Neural cell (in vitro differentiated cells): ENCODE measurements at regions not wholly inside any gene's neighbourhood (a gene's known extent, or its start where the extent isn't known, plus 50 kb on each side); places are given as distances from the start of the nearest gene placed in this dataset.

ENCODE experiments used
- H2AFZ ChIP-seq: fragments of 200-600, 300-800 bp; sonication (generic), shearing (Covaris generic); 2 replicates; pipeline ENCODE4 v1.6.0; 2014; ENCODE audit warnings: low read depth, mild to moderate bottlenecking, antibody characterized with exemption, low read length, moderate library complexity
- H3F3A ChIP-seq: fragments of 200-600 bp; shearing (Covaris generic); 2 replicates; pipeline ENCODE4 v1.6.1; 2016; ENCODE audit warnings: mild to moderate bottlenecking, moderate library complexity, mixed read lengths, antibody characterized with exemption, low read length; ENCODE audit not compliant: insufficient read depth, poor library complexity, severe bottlenecking
- H3K27ac ChIP-seq: fragments of 200-600, 300-800 bp; sonication (generic), shearing (Covaris generic); 2 replicates; pipeline ENCODE4 v1.5.1; 2014; ENCODE audit warnings: mild to moderate bottlenecking, low read length, moderate library complexity
- H3K27me3 ChIP-seq: fragments of 300-800, 200-600 bp; sonication (generic), shearing (Covaris generic); 2 replicates; pipeline ENCODE4 v1.6.0; 2014; ENCODE audit warnings: mild to moderate bottlenecking, low read depth, low read length, moderate library complexity; ENCODE audit not compliant: insufficient read depth
- H3K36me3 ChIP-seq: fragments of 300-800, 200-600 bp; sonication (generic), shearing (Covaris generic); 2 replicates; pipeline ENCODE4 v1.5.1; 2014; ENCODE audit warnings: mild to moderate bottlenecking, antibody characterized with exemption, low read length, moderate library complexity; ENCODE audit not compliant: insufficient read depth
- H3K4me2 ChIP-seq: fragments of 300-800, 200-600 bp; sonication (generic), shearing (Covaris generic); 2 replicates; pipeline ENCODE4 v1.6.0; 2014; ENCODE audit warnings: mild to moderate bottlenecking, low read length
- H3K4me3 ChIP-seq: fragments of 300-800, 200-600 bp; sonication (generic), shearing (Covaris generic); 2 replicates; pipeline ENCODE4 v1.5.1; 2014; ENCODE audit warnings: mild to moderate bottlenecking, low read length, moderate library complexity
- H3K79me2 ChIP-seq: fragments of 200-600 bp; shearing (Covaris generic); replicated peaks from 2 replicates; pipeline ENCODE4 v1.6.0; 2014; ENCODE audit warnings: mild to moderate bottlenecking, low read length, moderate library complexity; ENCODE audit not compliant: insufficient read depth
- H3K9ac ChIP-seq: fragments of 300-800, 200-600 bp; sonication (generic), shearing (Covaris generic); 2 replicates; pipeline ENCODE4 v1.6.1; 2016; ENCODE audit warnings: mild to moderate bottlenecking, low read length, mixed read lengths
- H3K9me2 ChIP-seq: fragments of 200-600 bp; shearing (Covaris generic); 2 replicates; pipeline ENCODE4 v1.6.1; 2016; ENCODE audit warnings: mild to moderate bottlenecking, low read length, mixed read lengths; ENCODE audit not compliant: insufficient read depth
- H3K9me3 ChIP-seq: fragments of 200-600, 300-800 bp; sonication (generic), shearing (Covaris generic); 2 replicates; pipeline ENCODE4 v1.6.1; 2016; ENCODE audit warnings: mild to moderate bottlenecking, mixed run types, low read length, moderate library complexity, mixed read lengths
- H4K20me1 ChIP-seq: fragments of 200-600 bp; shearing (Covaris generic); 2 replicates; pipeline ENCODE4 v1.6.1; 2016; ENCODE audit warnings: mild to moderate bottlenecking, mixed run types; ENCODE audit not compliant: insufficient read depth
- CTCF ChIP-seq: fragments of 450-650 bp; IDR thresholded peaks from 2 replicates; pipeline ENCODE4 v1.5.1; 2014; ENCODE audit warnings: antibody characterized with exemption, mild to moderate bottlenecking, moderate library complexity; ENCODE audit not compliant: poor library complexity, severe bottlenecking
- EP300 ChIP-seq: fragments of 450-650 bp; conservative IDR thresholded peaks from 2 replicates; pipeline ENCODE4 v1.6.1; 2014; ENCODE audit warnings: antibody characterized with exemption, mild to moderate bottlenecking, moderate library complexity; ENCODE audit not compliant: poor library complexity, severe bottlenecking
- EZH2 ChIP-seq: fragments of 200-600, 300-800 bp; shearing (Covaris generic), sonication (generic); IDR thresholded peaks from 2 replicates; pipeline ENCODE4 v1.6.1; 2014; ENCODE audit warnings: antibody characterized with exemption, low read length, borderline replicate concordance, mild to moderate bottlenecking; ENCODE audit not compliant: insufficient read depth, poor library complexity, severe bottlenecking
- MXI1 ChIP-seq: fragments of 450-650 bp; conservative IDR thresholded peaks from 2 replicates; pipeline ENCODE4 v1.6.1; 2014; ENCODE audit warnings: antibody characterized with exemption, mild to moderate bottlenecking; ENCODE audit not compliant: poor library complexity, severe bottlenecking
- POLR2AphosphoS5 ChIP-seq: IDR thresholded peaks from 2 replicates; pipeline ENCODE4 v1.6.1; 2012
- RAD21 ChIP-seq: fragments of 450-650 bp; conservative IDR thresholded peaks from 2 replicates; pipeline ENCODE4 v1.6.1; 2014; ENCODE audit warnings: antibody characterized with exemption, mild to moderate bottlenecking, moderate library complexity
- SMC3 ChIP-seq: fragments of 450-650 bp; conservative IDR thresholded peaks from 2 replicates; pipeline ENCODE4 v1.6.1; 2014; ENCODE audit warnings: antibody characterized with exemption, mild to moderate bottlenecking, moderate library complexity; ENCODE audit not compliant: poor library complexity
- TAF1 ChIP-seq: IDR thresholded peaks from 2 replicates; pipeline ENCODE4 v1.6.1; 2012; ENCODE audit warnings: low read depth
- TF ChIP-seq, protein P1 (sequence below): IDR thresholded peaks from 2 replicates; pipeline ENCODE4 v1.6.1; 2012; ENCODE audit warnings: borderline replicate concordance

DNA sequence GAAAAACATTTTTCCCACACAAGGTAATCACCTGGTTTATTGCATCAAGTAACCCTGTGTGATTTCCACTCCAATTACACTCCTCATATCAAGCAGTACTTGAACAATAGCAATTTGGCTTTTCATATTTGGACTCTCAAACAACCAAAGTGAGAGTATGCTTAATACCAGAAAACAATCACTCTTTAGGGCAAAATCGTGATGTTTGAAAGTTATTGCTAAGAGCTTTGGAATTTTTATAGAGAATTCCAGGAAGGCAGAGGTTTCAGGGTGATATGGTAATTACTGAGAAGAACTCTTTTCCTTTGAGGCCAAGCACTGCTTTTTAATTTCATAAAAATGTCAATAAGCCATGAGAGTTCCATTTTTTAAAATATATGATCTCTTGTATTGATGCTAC is 779.5 kb upstream of the LRRTM1 start:
- Histone ChIP-seq H3K27me3 (no peaks in the 10 kb centered on the region), H3K79me2 (no peaks in the 10 kb centered on the region), H2AFZ (no peak overlapping the region), H3K9ac (no peak overlapping the region), H3F3A (no peaks in the 10 kb centered on the region), H3K27ac (no peak overlapping the region), H4K20me1 (no peaks in the 10 kb centered on the region), H3K4me3 (no peak overlapping the region), H3K9me2 (no peaks in the 10 kb centered on the region), H3K4me2 (no peak overlapping the region), H3K9me3 (peaks cover 4% of the 10 kb centered on the region), H3K36me3 (no peaks in the 10 kb centered on the region)
- TF ChIP-seq, protein P1, sequence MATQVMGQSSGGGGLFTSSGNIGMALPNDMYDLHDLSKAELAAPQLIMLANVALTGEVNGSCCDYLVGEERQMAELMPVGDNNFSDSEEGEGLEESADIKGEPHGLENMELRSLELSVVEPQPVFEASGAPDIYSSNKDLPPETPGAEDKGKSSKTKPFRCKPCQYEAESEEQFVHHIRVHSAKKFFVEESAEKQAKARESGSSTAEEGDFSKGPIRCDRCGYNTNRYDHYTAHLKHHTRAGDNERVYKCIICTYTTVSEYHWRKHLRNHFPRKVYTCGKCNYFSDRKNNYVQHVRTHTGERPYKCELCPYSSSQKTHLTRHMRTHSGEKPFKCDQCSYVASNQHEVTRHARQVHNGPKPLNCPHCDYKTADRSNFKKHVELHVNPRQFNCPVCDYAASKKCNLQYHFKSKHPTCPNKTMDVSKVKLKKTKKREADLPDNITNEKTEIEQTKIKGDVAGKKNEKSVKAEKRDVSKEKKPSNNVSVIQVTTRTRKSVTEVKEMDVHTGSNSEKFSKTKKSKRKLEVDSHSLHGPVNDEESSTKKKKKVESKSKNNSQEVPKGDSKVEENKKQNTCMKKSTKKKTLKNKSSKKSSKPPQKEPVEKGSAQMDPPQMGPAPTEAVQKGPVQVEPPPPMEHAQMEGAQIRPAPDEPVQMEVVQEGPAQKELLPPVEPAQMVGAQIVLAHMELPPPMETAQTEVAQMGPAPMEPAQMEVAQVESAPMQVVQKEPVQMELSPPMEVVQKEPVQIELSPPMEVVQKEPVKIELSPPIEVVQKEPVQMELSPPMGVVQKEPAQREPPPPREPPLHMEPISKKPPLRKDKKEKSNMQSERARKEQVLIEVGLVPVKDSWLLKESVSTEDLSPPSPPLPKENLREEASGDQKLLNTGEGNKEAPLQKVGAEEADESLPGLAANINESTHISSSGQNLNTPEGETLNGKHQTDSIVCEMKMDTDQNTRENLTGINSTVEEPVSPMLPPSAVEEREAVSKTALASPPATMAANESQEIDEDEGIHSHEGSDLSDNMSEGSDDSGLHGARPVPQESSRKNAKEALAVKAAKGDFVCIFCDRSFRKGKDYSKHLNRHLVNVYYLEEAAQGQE = no peak
- TF ChIP-seq EP300 = no peak
- TF ChIP-seq EZH2 = no peak

GRCh38 chr2:81078631-81079030 is 774.1 kb upstream of the LRRTM1 start:
- no peak overlapping the region for H3K27ac ChIP-seq
- H3K4me2 ChIP-seq = no peak overlapping the region
- no peaks in the 10 kb centered on the region for H3K27me3 ChIP-seq
- no peak for TF ChIP-seq CTCF
- TF ChIP-seq TAF1 = no peak
- no peak for TF ChIP-seq EP300
- no peak for TF ChIP-seq MXI1
- TF ChIP-seq, protein P1 = no peak
- no peak for TF ChIP-seq SMC3
- TF ChIP-seq RAD21 = no peak
- no peak for TF ChIP-seq EZH2
- TF ChIP-seq POLR2AphosphoS5 = no peak
- H3F3A ChIP-seq = no peaks in the 10 kb centered on the region
- H3K4me3 ChIP-seq = no peak overlapping the region
- peaks cover 4% of the 10 kb centered on the region for H3K9me3 ChIP-seq
- no peak overlapping the region for H2AFZ ChIP-seq
- H3K9me2 ChIP-seq = no peaks in the 10 kb centered on the region
- H4K20me1 ChIP-seq = no peaks in the 10 kb centered on the region
- H3K9ac ChIP-seq = no peak overlapping the region
- H3K36me3 ChIP-seq = no peaks in the 10 kb centered on the region
- no peaks in the 10 kb centered on the region for H3K79me2 ChIP-seq
